Breast epithelium (tissue), 3 donors: ENCODE measurements at regions not wholly inside any gene's neighbourhood (a gene's known extent, or its start where the extent isn't known, plus 50 kb on each side); places are given as distances from the start of the nearest gene placed in this dataset.

Experiments used
- POLR2A ChIP-seq: fragments of 450-650 bp; IDR thresholded peaks from one replicate; pipeline ENCODE4 v1.6.1; 2016; ENCODE audit warnings: antibody characterized with exemption, mild to moderate bottlenecking, moderate library complexity
- TF ChIP-seq, protein P1 (sequence below), 3 donors: fragments of 450-650 bp; IDR thresholded peaks; one replicate each; pipeline ENCODE4 v1.5.1; 2016 to 2017; ENCODE audit warnings: antibody characterized with exemption in 3 of 3, mild to moderate bottlenecking in 3 of 3, moderate library complexity in 3 of 3

DNA sequence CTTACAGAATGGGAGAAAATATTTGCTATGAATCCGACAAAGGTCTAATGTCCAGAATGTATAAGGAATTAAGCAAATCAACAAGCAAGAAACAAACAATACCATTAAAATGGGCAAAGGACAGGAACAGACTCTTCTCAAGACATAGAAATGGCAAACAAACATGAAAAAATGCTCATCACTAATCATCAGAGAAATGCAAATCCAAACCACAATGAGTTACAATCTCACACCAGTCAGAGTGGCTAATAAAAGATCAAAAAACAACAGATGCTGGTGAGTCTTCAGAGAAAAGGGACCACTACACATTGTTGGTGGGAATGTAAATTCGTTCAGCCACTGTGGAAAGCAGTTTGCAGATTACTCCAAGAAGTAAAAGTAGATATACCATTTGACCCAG, 382.0 kb upstream of the ANO3 start:
- TF ChIP-seq, protein P1, sequence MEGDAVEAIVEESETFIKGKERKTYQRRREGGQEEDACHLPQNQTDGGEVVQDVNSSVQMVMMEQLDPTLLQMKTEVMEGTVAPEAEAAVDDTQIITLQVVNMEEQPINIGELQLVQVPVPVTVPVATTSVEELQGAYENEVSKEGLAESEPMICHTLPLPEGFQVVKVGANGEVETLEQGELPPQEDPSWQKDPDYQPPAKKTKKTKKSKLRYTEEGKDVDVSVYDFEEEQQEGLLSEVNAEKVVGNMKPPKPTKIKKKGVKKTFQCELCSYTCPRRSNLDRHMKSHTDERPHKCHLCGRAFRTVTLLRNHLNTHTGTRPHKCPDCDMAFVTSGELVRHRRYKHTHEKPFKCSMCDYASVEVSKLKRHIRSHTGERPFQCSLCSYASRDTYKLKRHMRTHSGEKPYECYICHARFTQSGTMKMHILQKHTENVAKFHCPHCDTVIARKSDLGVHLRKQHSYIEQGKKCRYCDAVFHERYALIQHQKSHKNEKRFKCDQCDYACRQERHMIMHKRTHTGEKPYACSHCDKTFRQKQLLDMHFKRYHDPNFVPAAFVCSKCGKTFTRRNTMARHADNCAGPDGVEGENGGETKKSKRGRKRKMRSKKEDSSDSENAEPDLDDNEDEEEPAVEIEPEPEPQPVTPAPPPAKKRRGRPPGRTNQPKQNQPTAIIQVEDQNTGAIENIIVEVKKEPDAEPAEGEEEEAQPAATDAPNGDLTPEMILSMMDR (IDR thresholded peaks at IDR 0.05) = no peak
- TF ChIP-seq POLR2A = no peak
